ENCODE measurements at regions not wholly inside any gene's neighbourhood (a gene's known extent, or its start where the extent isn't known, plus 50 kb on each side); places are given as distances from the start of the nearest gene placed in this dataset.

DNA sequence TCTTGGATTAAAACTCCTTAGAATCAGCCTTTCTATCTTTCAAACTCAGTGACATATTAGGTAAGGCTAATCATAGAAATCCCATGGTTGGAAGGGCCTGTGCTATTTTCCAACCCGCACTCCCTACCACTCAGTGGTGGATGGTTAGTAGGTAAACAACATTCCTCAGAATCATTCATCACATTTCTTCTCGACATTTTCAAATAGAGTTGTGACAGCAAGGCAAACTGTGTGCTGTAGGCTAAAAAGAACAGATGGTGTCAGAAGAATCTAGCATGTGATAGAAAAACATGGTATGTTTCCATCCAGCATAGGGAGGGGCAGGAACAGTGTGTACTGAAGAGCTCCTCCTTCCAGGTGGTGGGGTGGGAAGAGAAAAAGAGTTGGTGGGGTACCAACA is 227.3 kb upstream of the NMUR2 start:
- 0% methylated on average over 2 of the region's 2 CpGs for WGBS (ENCODE audit: insufficient coverage, insufficient replicate concordance, low lambda C conversion rate, missing lambda C conversion rate)
- Histone ChIP-seq H3K4me3 (no peak overlapping the region), H3K9ac (ENCODE audit: control insufficient read depth, insufficient read depth, low read length) (no peak overlapping the region), H3K9me3 (replicated peaks; ENCODE audit: control insufficient read depth, insufficient read depth, low read length) (no peaks in the 10 kb centered on the region), H3K27ac (ENCODE audit: control insufficient read depth, insufficient read depth) (no peak overlapping the region), H2AFZ (ENCODE audit: control insufficient read depth, low read depth, low read length) (no peak overlapping the region), H3K4me2 (ENCODE audit: control insufficient read depth, insufficient read depth) (no peak overlapping the region), H4K20me1 (ENCODE audit: control insufficient read depth, insufficient read depth) (no peaks in the 10 kb centered on the region), H3K79me2 (ENCODE audit: control insufficient read depth, insufficient read depth, low read length) (no peaks in the 10 kb centered on the region), H3K36me3 (ENCODE audit: control insufficient read depth in 2 of 2, insufficient read depth in 2 of 2, low read length in 1 of 2) (no peaks in the 10 kb centered on the region), H3K27me3 (replicated peaks in 1 of 2; ENCODE audit: control insufficient read depth in 2 of 2, insufficient read depth in 2 of 2, low read length in 1 of 2) (no peaks in the 10 kb centered on the region), H3K4me1 (ENCODE audit: control insufficient read depth, insufficient read depth, low read length) (no peaks in the 10 kb centered on the region)
- FAIRE-seq = no peak
- CTCF ChIA-PET = no interaction called here
- intact Hi-C loops (cut with micrococcal nuclease; ENCODE audit: unreplicated experiment) (no loop called here), in situ Hi-C loops (cut with MboI) (no loop called here)
- SMC1A ChIA-PET (ENCODE audit: uncharacterized antibody, unreplicated experiment) = no interaction called here
- RAD21 ChIA-PET (ENCODE audit: unreplicated experiment) = no interaction called here
- TF ChIP-seq SUPT20H (IDR thresholded peaks at IDR 0.05; ENCODE audit: borderline replicate concordance, control insufficient read depth, low read depth, low read length) = no peak
- TF ChIP-seq, protein P1, sequence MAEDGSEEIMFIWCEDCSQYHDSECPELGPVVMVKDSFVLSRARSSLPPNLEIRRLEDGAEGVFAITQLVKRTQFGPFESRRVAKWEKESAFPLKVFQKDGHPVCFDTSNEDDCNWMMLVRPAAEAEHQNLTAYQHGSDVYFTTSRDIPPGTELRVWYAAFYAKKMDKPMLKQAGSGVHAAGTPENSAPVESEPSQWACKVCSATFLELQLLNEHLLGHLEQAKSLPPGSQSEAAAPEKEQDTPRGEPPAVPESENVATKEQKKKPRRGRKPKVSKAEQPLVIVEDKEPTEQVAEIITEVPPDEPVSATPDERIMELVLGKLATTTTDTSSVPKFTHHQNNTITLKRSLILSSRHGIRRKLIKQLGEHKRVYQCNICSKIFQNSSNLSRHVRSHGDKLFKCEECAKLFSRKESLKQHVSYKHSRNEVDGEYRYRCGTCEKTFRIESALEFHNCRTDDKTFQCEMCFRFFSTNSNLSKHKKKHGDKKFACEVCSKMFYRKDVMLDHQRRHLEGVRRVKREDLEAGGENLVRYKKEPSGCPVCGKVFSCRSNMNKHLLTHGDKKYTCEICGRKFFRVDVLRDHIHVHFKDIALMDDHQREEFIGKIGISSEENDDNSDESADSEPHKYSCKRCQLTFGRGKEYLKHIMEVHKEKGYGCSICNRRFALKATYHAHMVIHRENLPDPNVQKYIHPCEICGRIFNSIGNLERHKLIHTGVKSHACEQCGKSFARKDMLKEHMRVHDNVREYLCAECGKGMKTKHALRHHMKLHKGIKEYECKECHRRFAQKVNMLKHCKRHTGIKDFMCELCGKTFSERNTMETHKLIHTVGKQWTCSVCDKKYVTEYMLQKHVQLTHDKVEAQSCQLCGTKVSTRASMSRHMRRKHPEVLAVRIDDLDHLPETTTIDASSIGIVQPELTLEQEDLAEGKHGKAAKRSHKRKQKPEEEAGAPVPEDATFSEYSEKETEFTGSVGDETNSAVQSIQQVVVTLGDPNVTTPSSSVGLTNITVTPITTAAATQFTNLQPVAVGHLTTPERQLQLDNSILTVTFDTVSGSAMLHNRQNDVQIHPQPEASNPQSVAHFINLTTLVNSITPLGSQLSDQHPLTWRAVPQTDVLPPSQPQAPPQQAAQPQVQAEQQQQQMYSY (CRISPR knock-in tag; IDR thresholded peaks at IDR 0.05) = no peak
- TF ChIP-seq TCF3 (IDR thresholded peaks at IDR 0.05; ENCODE audit: borderline replicate concordance, insufficient read depth, low read depth, low read length) = no peak
- TF ChIP-seq, protein P2, sequence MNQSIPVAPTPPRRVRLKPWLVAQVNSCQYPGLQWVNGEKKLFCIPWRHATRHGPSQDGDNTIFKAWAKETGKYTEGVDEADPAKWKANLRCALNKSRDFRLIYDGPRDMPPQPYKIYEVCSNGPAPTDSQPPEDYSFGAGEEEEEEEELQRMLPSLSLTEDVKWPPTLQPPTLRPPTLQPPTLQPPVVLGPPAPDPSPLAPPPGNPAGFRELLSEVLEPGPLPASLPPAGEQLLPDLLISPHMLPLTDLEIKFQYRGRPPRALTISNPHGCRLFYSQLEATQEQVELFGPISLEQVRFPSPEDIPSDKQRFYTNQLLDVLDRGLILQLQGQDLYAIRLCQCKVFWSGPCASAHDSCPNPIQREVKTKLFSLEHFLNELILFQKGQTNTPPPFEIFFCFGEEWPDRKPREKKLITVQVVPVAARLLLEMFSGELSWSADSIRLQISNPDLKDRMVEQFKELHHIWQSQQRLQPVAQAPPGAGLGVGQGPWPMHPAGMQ (IDR thresholded peaks at IDR 0.05; ENCODE audit: borderline replicate concordance) = no peak
- TF ChIP-seq MEF2B (IDR thresholded peaks at IDR 0.05; ENCODE audit: partially characterized antibody, poor library complexity, severe bottlenecking) = no peak
- TF ChIP-seq, protein P3, sequence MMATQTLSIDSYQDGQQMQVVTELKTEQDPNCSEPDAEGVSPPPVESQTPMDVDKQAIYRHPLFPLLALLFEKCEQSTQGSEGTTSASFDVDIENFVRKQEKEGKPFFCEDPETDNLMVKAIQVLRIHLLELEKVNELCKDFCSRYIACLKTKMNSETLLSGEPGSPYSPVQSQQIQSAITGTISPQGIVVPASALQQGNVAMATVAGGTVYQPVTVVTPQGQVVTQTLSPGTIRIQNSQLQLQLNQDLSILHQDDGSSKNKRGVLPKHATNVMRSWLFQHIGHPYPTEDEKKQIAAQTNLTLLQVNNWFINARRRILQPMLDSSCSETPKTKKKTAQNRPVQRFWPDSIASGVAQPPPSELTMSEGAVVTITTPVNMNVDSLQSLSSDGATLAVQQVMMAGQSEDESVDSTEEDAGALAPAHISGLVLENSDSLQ (IDR thresholded peaks at IDR 0.05) = no peak
- TF ChIP-seq, protein P4, sequence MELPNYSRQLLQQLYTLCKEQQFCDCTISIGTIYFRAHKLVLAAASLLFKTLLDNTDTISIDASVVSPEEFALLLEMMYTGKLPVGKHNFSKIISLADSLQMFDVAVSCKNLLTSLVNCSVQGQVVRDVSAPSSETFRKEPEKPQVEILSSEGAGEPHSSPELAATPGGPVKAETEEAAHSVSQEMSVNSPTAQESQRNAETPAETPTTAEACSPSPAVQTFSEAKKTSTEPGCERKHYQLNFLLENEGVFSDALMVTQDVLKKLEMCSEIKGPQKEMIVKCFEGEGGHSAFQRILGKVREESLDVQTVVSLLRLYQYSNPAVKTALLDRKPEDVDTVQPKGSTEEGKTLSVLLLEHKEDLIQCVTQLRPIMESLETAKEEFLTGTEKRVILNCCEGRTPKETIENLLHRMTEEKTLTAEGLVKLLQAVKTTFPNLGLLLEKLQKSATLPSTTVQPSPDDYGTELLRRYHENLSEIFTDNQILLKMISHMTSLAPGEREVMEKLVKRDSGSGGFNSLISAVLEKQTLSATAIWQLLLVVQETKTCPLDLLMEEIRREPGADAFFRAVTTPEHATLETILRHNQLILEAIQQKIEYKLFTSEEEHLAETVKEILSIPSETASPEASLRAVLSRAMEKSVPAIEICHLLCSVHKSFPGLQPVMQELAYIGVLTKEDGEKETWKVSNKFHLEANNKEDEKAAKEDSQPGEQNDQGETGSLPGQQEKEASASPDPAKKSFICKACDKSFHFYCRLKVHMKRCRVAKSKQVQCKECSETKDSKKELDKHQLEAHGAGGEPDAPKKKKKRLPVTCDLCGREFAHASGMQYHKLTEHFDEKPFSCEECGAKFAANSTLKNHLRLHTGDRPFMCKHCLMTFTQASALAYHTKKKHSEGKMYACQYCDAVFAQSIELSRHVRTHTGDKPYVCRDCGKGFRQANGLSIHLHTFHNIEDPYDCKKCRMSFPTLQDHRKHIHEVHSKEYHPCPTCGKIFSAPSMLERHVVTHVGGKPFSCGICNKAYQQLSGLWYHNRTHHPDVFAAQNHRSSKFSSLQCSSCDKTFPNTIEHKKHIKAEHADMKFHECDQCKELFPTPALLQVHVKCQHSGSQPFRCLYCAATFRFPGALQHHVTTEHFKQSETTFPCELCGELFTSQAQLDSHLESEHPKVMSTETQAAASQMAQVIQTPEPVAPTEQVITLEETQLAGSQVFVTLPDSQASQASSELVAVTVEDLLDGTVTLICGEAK (IDR thresholded peaks at IDR 0.05; ENCODE audit: borderline replicate concordance) = no peak
- no peak for TF ChIP-seq SPI1 (IDR thresholded peaks at IDR 0.05; ENCODE audit: borderline replicate concordance, insufficient read depth, low read depth, low read length)
- TF ChIP-seq, protein P5, sequence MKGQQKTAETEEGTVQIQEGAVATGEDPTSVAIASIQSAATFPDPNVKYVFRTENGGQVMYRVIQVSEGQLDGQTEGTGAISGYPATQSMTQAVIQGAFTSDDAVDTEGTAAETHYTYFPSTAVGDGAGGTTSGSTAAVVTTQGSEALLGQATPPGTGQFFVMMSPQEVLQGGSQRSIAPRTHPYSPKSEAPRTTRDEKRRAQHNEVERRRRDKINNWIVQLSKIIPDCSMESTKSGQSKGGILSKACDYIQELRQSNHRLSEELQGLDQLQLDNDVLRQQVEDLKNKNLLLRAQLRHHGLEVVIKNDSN (IDR thresholded peaks at IDR 0.05; ENCODE audit: borderline replicate concordance, extremely low read length, insufficient read depth, low read depth, low read length) = no peak
- TF ChIP-seq GABPA (IDR thresholded peaks at IDR 0.05; ENCODE audit: low read depth) = no peak
- TF ChIP-seq KLF5 (IDR thresholded peaks at IDR 0.05; ENCODE audit: partially characterized antibody) = no peak
- TF ChIP-seq MTA2 (IDR thresholded peaks at IDR 0.05; ENCODE audit: low read depth) = no peak
- no peak for TF ChIP-seq CBX3 (IDR thresholded peaks at IDR 0.05; ENCODE audit: borderline replicate concordance, low read depth)
- no peak for DNase-seq (ENCODE audit: low read depth, low spot score)
- ATAC-seq = no peak
- BruUV-seq (replicated peaks) = no TSS peak
- POLR2A ChIA-PET = no interaction called here
